ENCODE measurements at regions not wholly inside any gene's neighbourhood (a gene's known extent, or its start where the extent isn't known, plus 50 kb on each side); places are given as distances from the start of the nearest gene placed in this dataset.

GRCh38 chr15:85329561-85330422, 50.6 kb upstream of the AKAP13 start:
- Histone ChIP-seq H3K27me3 (ENCODE audit: insufficient read depth) (no peaks in the 10 kb centered on the region), H3K4me1 (ENCODE audit: insufficient read depth) (peaks cover 11% of the 10 kb centered on the region; the same call in 1 of the 2 replicates), H3K4me3 (no peak overlapping the region), H3F3A (replicated peaks; ENCODE audit: low read depth) (no peaks in the 10 kb centered on the region), H3K4me2 (no peak overlapping the region), H2AFZ (peak overlapping the region; percentile 89), H3K79me2 (replicated peaks; ENCODE audit: insufficient read depth) (no peaks in the 10 kb centered on the region), H3K9me2 (ENCODE audit: insufficient read depth) (no peaks in the 10 kb centered on the region), H4K20me1 (replicated peaks; ENCODE audit: insufficient read depth) (no peaks in the 10 kb centered on the region), H3K27ac (ENCODE audit: low read depth) (no peak overlapping the region), H3K36me3 (ENCODE audit: insufficient read depth) (no peaks in the 10 kb centered on the region)
- Mint-ChIP-seq H3K4me3 (no peak overlapping the region), H3K4me1 (peaks cover 22% of the 10 kb centered on the region), H3K27ac (no peak overlapping the region), H3K36me3 (ENCODE audit: low read depth) (no peaks in the 10 kb centered on the region), H3K27me3 (ENCODE audit: insufficient read depth, low read depth, poor library complexity) (peaks cover 2% of the 10 kb centered on the region), H3K9me3 (no peaks in the 10 kb centered on the region)
- no peak for DNase-seq (ENCODE audit: low spot score)
- no peak for TF ChIP-seq ZNF331 (CRISPR knock-in tag; IDR thresholded peaks at IDR 0.05; ENCODE audit: low read depth)
- no peak for TF ChIP-seq NANOG (IDR thresholded peaks at IDR 0.05; ENCODE audit: borderline replicate concordance)
- TF ChIP-seq JUNB (IDR thresholded peaks at IDR 0.05; ENCODE audit: unreplicated experiment): no peak
- no peak for TF ChIP-seq EZH2phosphoT487 (IDR thresholded peaks at IDR 0.05; ENCODE audit: unreplicated experiment)
- no peak for TF ChIP-seq REST (IDR thresholded peaks at IDR 0.05; ENCODE audit: unreplicated experiment)
- no peak for TF ChIP-seq ETS1 (IDR thresholded peaks at IDR 0.05)
- TF ChIP-seq STAT1 (IDR thresholded peaks at IDR 0.05; ENCODE audit: unreplicated experiment): no peak
- no peak for TF ChIP-seq CTCF (conservative IDR thresholded peaks at IDR 0.05; ENCODE audit: low read depth in 2 of 2)
- TF ChIP-seq ZNF114 (CRISPR knock-in tag; IDR thresholded peaks at IDR 0.05): no peak
- TF ChIP-seq POLR2AphosphoS5 (IDR thresholded peaks at IDR 0.05; ENCODE audit: low read depth): no peak
- TF ChIP-seq EZH2 (IDR thresholded peaks at IDR 0.05; ENCODE audit: low read depth, unreplicated experiment): no peak
- TF ChIP-seq CREB1 (CRISPR knock-in tag; IDR thresholded peaks at IDR 0.05; ENCODE audit: low read depth): no peak
- no peak for TF ChIP-seq ZNF462 (CRISPR knock-in tag; IDR thresholded peaks at IDR 0.05)
- ATAC-seq: no peak
